ENCODE measurements at regions not wholly inside any gene's neighbourhood (a gene's known extent, or its start where the extent isn't known, plus 50 kb on each side); places are given as distances from the start of the nearest gene placed in this dataset.

DNA sequence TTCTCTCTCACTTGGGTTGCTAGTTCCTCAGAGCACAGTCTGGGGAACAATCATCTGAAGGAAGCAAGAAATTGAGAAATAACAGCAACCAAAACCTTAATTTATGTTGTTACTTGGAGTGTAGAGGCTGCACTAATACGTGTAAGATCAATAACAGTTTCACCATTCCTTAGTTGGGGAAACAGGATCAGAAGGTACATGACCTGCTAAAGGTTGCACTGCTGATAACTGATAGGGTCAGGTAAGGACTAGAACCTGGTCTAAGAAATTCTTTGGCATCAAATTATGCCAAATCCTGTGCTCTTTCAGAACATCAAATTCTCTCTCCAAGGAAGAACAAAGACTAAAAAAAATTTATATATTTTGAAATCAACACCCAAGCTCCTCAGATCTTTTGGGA lies 278.6 kb upstream of the C9orf72 start:
- Histone ChIP-seq H3K4me1 (ENCODE audit: control insufficient read depth, insufficient read depth, low read length) (no peaks in the 10 kb centered on the region), H3K27me3 (ENCODE audit: control insufficient read depth, insufficient read depth, low read length, poor library complexity, severe bottlenecking) (no peaks in the 10 kb centered on the region), H3K4me3 (ENCODE audit: insufficient read depth, low read depth, low read length) (no peak overlapping the region), H3K27ac (ENCODE audit: insufficient read depth, low read depth, low read length, poor library complexity, severe bottlenecking) (no peak overlapping the region), H3K9me3 (ENCODE audit: control insufficient read depth, low read length) (no peaks in the 10 kb centered on the region), H3K36me3 (ENCODE audit: control insufficient read depth, insufficient read depth, low read length) (no peaks in the 10 kb centered on the region)
- 96 to 100% methylated on average over 1 of the region's 1 CpG for WGBS, 2 experiments

GRCh38 chr9:27853529-27853928 lies 280.2 kb upstream of the C9orf72 start:
- H3K36me3 ChIP-seq (ENCODE audit: control insufficient read depth, insufficient read depth, low read length): no peaks in the 10 kb centered on the region
- no peaks in the 10 kb centered on the region for H3K27me3 ChIP-seq (ENCODE audit: control insufficient read depth, insufficient read depth, low read length, poor library complexity, severe bottlenecking)
- WGBS, 2 experiments: 91 to 98% methylated on average over 6 of the region's 6 CpGs
- H3K27ac ChIP-seq (ENCODE audit: insufficient read depth, low read depth, low read length, poor library complexity, severe bottlenecking): no peak overlapping the region
- no peaks in the 10 kb centered on the region for H3K9me3 ChIP-seq (ENCODE audit: control insufficient read depth, low read length)
- H3K4me1 ChIP-seq (ENCODE audit: control insufficient read depth, insufficient read depth, low read length): no peaks in the 10 kb centered on the region
- no peak overlapping the region for H3K4me3 ChIP-seq (ENCODE audit: insufficient read depth, low read depth, low read length)

GRCh38 chr9:27856054-27856453 lies 282.8 kb upstream of the C9orf72 start:
- no peaks in the 10 kb centered on the region for H3K27me3 ChIP-seq (ENCODE audit: control insufficient read depth, insufficient read depth, low read length, poor library complexity, severe bottlenecking)
- H3K4me1 ChIP-seq (ENCODE audit: control insufficient read depth, insufficient read depth, low read length): no peaks in the 10 kb centered on the region
- no peak overlapping the region for H3K27ac ChIP-seq (ENCODE audit: insufficient read depth, low read depth, low read length, poor library complexity, severe bottlenecking)
- 49 to 65% methylated on average over 2 of the region's 2 CpGs for WGBS, 2 experiments
- H3K9me3 ChIP-seq (ENCODE audit: control insufficient read depth, low read length): no peaks in the 10 kb centered on the region
- no peaks in the 10 kb centered on the region for H3K36me3 ChIP-seq (ENCODE audit: control insufficient read depth, insufficient read depth, low read length)
- no peak overlapping the region for H3K4me3 ChIP-seq (ENCODE audit: insufficient read depth, low read depth, low read length)

DNA sequence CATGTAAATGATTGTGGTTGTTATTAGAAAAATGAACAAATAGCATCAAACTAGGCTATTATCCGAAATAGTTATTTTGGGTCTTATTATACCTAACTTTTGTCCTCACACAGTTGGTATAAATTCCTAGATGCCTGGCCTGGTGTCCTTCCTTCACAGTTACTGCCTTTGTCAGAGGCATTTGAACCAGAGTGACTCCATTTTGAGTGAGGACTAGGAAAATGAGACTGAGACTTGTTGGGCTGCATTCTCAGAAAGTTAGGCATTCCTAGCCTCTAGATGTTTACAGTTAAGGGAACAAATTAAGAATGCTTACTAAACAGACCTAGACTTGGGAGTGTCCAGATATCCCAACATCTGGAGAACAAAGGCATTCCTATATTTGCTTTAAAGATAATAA lies 283.5 kb upstream of the C9orf72 start:
- no peaks in the 10 kb centered on the region for H3K4me1 ChIP-seq (ENCODE audit: control insufficient read depth, insufficient read depth, low read length)
- H3K4me3 ChIP-seq (ENCODE audit: insufficient read depth, low read depth, low read length): no peak overlapping the region
- no peaks in the 10 kb centered on the region for H3K9me3 ChIP-seq (ENCODE audit: control insufficient read depth, low read length)
- H3K27ac ChIP-seq (ENCODE audit: insufficient read depth, low read depth, low read length, poor library complexity, severe bottlenecking): no peak overlapping the region
- no peaks in the 10 kb centered on the region for H3K36me3 ChIP-seq (ENCODE audit: control insufficient read depth, insufficient read depth, low read length)
- H3K27me3 ChIP-seq (ENCODE audit: control insufficient read depth, insufficient read depth, low read length, poor library complexity, severe bottlenecking): no peaks in the 10 kb centered on the region
- 90 to 100% methylated on average over 1 of the region's 1 CpG for WGBS, 2 experiments

GRCh38 chr9:27861887-27862286 lies 288.6 kb upstream of the C9orf72 start:
- Histone ChIP-seq H3K27ac (ENCODE audit: insufficient read depth, low read depth, low read length, poor library complexity, severe bottlenecking) (no peak overlapping the region), H3K27me3 (ENCODE audit: control insufficient read depth, insufficient read depth, low read length, poor library complexity, severe bottlenecking) (no peaks in the 10 kb centered on the region), H3K4me1 (ENCODE audit: control insufficient read depth, insufficient read depth, low read length) (no peaks in the 10 kb centered on the region), H3K4me3 (ENCODE audit: insufficient read depth, low read depth, low read length) (no peak overlapping the region), H3K9me3 (ENCODE audit: control insufficient read depth, low read length) (no peaks in the 10 kb centered on the region), H3K36me3 (ENCODE audit: control insufficient read depth, insufficient read depth, low read length) (no peaks in the 10 kb centered on the region)
- WGBS, 2 experiments: 89 to 93% methylated on average over 2 to 3 of the region's 3 CpGs

- Histone ChIP-seq H3K4me3 (ENCODE audit: insufficient read depth, low read depth, low read length) (no peak overlapping the region), H3K36me3 (ENCODE audit: control insufficient read depth, insufficient read depth, low read length) (no peaks in the 10 kb centered on the region), H3K27ac (ENCODE audit: insufficient read depth, low read depth, low read length, poor library complexity, severe bottlenecking) (no peak overlapping the region), H3K4me1 (ENCODE audit: control insufficient read depth, insufficient read depth, low read length) (no peaks in the 10 kb centered on the region), H3K9me3 (ENCODE audit: control insufficient read depth, low read length) (no peaks in the 10 kb centered on the region), H3K27me3 (ENCODE audit: control insufficient read depth, insufficient read depth, low read length, poor library complexity, severe bottlenecking) (no peaks in the 10 kb centered on the region)
- WGBS, 2 experiments: 93 to 96% methylated on average over 7 of the region's 7 CpGs
Measured at GRCh38 chr9:27864644-27865438, 291.6 kb upstream of the C9orf72 start.

GRCh38 chr9:27866741-27867140 lies 293.5 kb upstream of the C9orf72 start:
- WGBS, 2 experiments: 94 to 95% methylated on average over 3 to 4 of the region's 4 CpGs
- no peaks in the 10 kb centered on the region for H3K36me3 ChIP-seq (ENCODE audit: control insufficient read depth, insufficient read depth, low read length)
- H3K27ac ChIP-seq (ENCODE audit: insufficient read depth, low read depth, low read length, poor library complexity, severe bottlenecking): no peak overlapping the region

DNA sequence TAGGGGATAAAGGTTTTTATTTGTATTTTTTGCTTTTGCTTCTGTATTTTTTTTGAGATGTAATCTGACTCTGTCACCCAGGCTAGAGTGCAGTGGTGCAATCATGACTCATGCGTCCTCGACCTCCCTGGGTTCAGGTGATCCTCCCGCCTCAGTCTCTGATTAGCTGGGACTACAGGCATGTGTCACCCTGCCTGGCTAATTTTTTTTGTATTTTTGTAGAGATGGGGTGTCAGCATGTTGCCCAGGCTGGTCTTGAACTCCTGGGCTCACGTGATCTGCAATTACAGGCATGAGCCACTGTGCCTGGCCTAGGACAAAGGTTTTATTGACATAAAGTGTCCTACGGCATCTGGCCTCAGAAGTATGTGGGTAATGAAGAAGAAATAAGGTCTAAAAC lies 297.1 kb upstream of the C9orf72 start:
- H3K4me1 ChIP-seq (ENCODE audit: control insufficient read depth, insufficient read depth, low read length): no peaks in the 10 kb centered on the region
- H3K9me3 ChIP-seq (ENCODE audit: control insufficient read depth, low read length): no peaks in the 10 kb centered on the region
- H3K27ac ChIP-seq (ENCODE audit: insufficient read depth, low read depth, low read length, poor library complexity, severe bottlenecking): no peak overlapping the region
- H3K36me3 ChIP-seq (ENCODE audit: control insufficient read depth, insufficient read depth, low read length): no peaks in the 10 kb centered on the region
- H3K4me3 ChIP-seq (ENCODE audit: insufficient read depth, low read depth, low read length): no peak overlapping the region
- WGBS, 2 experiments: 85 to 95% methylated on average over 5 of the region's 5 CpGs
- no peaks in the 10 kb centered on the region for H3K27me3 ChIP-seq (ENCODE audit: control insufficient read depth, insufficient read depth, low read length, poor library complexity, severe bottlenecking)

More at GRCh38 chr9:27866741-27867140, 293.5 kb upstream of the C9orf72 start:
- no peaks in the 10 kb centered on the region for H3K9me3 ChIP-seq (ENCODE audit: control insufficient read depth, low read length)
- H3K4me1 ChIP-seq (ENCODE audit: control insufficient read depth, insufficient read depth, low read length): no peaks in the 10 kb centered on the region
- H3K27me3 ChIP-seq (ENCODE audit: control insufficient read depth, insufficient read depth, low read length, poor library complexity, severe bottlenecking): no peaks in the 10 kb centered on the region
- no peak overlapping the region for H3K4me3 ChIP-seq (ENCODE audit: insufficient read depth, low read depth, low read length)

- no peaks in the 10 kb centered on the region for H3K9me3 ChIP-seq (ENCODE audit: control insufficient read depth, low read length)
- no peaks in the 10 kb centered on the region for H3K36me3 ChIP-seq (ENCODE audit: control insufficient read depth, insufficient read depth, low read length)
- peak overlapping the region; percentile 17 for H3K27ac ChIP-seq (ENCODE audit: insufficient read depth, low read depth, low read length, poor library complexity, severe bottlenecking)
- no peak overlapping the region for H3K4me3 ChIP-seq (ENCODE audit: insufficient read depth, low read depth, low read length)
- 28 to 39% methylated on average over 3 of the region's 3 CpGs for WGBS, 2 experiments
- H3K27me3 ChIP-seq (ENCODE audit: control insufficient read depth, insufficient read depth, low read length, poor library complexity, severe bottlenecking): no peaks in the 10 kb centered on the region
- H3K4me1 ChIP-seq (ENCODE audit: control insufficient read depth, insufficient read depth, low read length): peaks cover 6% of the 10 kb centered on the region
Measured at GRCh38 chr9:27880156-27880555, 306.9 kb upstream of the C9orf72 start.

DNA sequence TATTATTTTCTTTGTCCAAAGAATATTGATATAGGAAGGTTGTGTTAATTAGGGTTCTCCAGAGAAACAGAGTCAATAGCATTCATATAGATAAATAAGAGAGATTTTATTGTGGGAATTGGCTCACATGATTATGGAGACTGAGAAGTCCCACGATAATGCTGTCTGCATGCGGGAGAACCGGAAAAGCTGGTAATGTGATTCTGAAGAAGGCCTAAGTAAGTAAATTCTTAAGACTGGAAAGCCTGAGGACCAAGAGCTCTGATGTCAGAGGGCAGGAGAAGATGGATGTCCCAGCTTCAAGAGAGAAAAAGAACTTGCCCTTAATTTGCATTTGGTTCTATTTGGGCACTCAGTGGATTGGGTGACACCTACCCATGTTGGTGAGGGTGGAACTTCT lies 307.4 kb upstream of the C9orf72 start:
- H3K4me3 ChIP-seq (ENCODE audit: insufficient read depth, low read depth, low read length): no peak overlapping the region
- H3K27ac ChIP-seq (ENCODE audit: insufficient read depth, low read depth, low read length, poor library complexity, severe bottlenecking): no peak overlapping the region
- peaks cover 6% of the 10 kb centered on the region for H3K4me1 ChIP-seq (ENCODE audit: control insufficient read depth, insufficient read depth, low read length)
- H3K27me3 ChIP-seq (ENCODE audit: control insufficient read depth, insufficient read depth, low read length, poor library complexity, severe bottlenecking): no peaks in the 10 kb centered on the region
- H3K36me3 ChIP-seq (ENCODE audit: control insufficient read depth, insufficient read depth, low read length): no peaks in the 10 kb centered on the region
- 96 to 97% methylated on average over 3 of the region's 3 CpGs for WGBS, 2 experiments
- H3K9me3 ChIP-seq (ENCODE audit: control insufficient read depth, low read length): no peaks in the 10 kb centered on the region

Measured in ectodermal cell (in vitro differentiated cells).